ENCODE measurements at regions not wholly inside any gene's neighbourhood (a gene's known extent, or its start where the extent isn't known, plus 50 kb on each side); places are given as distances from the start of the nearest gene placed in this dataset.

DNA sequence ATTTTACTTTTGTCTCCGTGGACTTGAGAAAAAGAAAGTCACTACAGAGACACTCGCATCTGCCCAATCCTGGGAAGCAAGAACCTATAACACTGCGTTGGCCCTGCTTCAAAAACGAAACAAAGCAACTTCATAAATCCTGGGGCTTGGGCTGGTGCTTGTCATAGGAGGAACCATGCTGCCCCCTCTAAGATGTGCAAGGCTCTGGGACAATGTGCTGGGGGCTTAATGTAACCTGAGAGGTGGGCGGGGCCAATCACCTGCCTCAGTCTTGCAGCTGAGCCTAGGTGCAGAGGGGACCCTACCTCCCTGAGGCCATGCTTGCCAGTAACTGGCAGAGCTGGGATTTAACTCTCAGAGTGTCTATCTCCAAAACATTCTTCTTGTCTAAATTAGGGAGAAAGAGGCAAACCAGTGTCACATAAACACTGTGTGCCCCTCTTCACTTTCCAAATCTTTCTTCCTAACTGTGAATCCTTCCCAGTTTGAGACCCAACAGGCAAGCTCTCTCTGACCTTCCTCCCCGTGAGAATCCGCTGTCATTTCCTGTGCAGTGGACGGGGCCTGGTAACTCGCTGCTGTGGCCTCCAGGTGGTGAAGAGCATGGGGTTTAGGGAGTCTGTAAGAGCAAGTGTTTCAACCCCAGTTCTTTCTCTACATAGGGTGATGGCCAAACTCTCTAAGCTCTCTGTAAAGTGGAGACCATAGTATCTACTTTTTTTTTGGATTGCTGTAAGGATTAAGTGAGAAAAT, 115.1 kb downstream of the ACKR3 start:
- no peaks in the 10 kb centered on the region for H3K27me3 ChIP-seq (ENCODE audit: control insufficient read depth in 3 of 3, insufficient read depth in 3 of 3, low read length in 2 of 3)
- TF ChIP-seq, protein P1, sequence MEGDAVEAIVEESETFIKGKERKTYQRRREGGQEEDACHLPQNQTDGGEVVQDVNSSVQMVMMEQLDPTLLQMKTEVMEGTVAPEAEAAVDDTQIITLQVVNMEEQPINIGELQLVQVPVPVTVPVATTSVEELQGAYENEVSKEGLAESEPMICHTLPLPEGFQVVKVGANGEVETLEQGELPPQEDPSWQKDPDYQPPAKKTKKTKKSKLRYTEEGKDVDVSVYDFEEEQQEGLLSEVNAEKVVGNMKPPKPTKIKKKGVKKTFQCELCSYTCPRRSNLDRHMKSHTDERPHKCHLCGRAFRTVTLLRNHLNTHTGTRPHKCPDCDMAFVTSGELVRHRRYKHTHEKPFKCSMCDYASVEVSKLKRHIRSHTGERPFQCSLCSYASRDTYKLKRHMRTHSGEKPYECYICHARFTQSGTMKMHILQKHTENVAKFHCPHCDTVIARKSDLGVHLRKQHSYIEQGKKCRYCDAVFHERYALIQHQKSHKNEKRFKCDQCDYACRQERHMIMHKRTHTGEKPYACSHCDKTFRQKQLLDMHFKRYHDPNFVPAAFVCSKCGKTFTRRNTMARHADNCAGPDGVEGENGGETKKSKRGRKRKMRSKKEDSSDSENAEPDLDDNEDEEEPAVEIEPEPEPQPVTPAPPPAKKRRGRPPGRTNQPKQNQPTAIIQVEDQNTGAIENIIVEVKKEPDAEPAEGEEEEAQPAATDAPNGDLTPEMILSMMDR (IDR thresholded peaks at IDR 0.05; ENCODE audit: control extremely low read depth, extremely low read depth): no peak
- no peak overlapping the region for H3K4me3 ChIP-seq
- DNase-seq (no peak), ATAC-seq (ENCODE audit: insufficient read depth, low FRiP score) (no peak)
- WGBS, 2 donors: 78 to 81% methylated on average over 9 of the region's 9 CpGs
- H3K9me3 ChIP-seq (ENCODE audit: control insufficient read depth in 4 of 4, insufficient read depth in 3 of 4, low read length in 3 of 4): no peaks in the 10 kb centered on the region
- no peak overlapping the region for H3K27ac ChIP-seq (ENCODE audit: low read depth in 1 of 2, low read length in 1 of 2)
- no peaks in the 10 kb centered on the region for H3K36me3 ChIP-seq (ENCODE audit: control insufficient read depth in 4 of 4, insufficient read depth in 4 of 4, low read length in 4 of 4)
- H3K4me1 ChIP-seq (ENCODE audit: control insufficient read depth in 5 of 5, insufficient read depth in 5 of 5, low read length in 5 of 5): peaks cover 0 to 25% (median 9%) of the 10 kb centered on the region in 5 donors
- H3K9ac ChIP-seq (ENCODE audit: insufficient read depth in 1 of 2, low read length in 2 of 2): no peak overlapping the region

DNA sequence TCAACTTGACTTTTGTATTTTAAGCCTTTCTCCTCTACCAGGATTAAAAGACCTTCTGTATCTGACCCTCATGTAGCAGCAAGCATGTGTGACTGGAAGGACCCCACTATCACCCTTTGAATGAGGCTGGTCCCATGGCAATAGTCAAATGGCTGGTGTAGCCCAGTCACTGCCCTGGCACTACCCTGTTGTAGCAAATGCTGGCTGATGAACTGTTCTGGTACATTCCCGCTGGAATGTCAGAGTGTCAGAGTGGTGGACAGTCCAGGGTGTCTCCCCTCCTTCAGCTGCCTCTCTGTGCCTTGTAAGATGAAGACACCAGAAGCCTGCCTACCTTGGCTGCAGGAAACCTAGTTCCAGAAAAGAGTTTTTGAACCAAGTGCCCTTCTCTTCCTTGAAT, 115.7 kb downstream of the ACKR3 start:
- H3K4me3 ChIP-seq: no peak overlapping the region
- H3K9ac ChIP-seq (ENCODE audit: insufficient read depth in 1 of 2, low read length in 2 of 2): no peak overlapping the region
- peaks cover 0 to 20% (median 9%) of the 10 kb centered on the region in 5 donors for H3K4me1 ChIP-seq (ENCODE audit: control insufficient read depth in 5 of 5, insufficient read depth in 5 of 5, low read length in 5 of 5)
- 47 to 97% methylated on average over 1 of the region's 1 CpG for WGBS, 2 donors
- no peaks in the 10 kb centered on the region for H3K9me3 ChIP-seq (ENCODE audit: control insufficient read depth in 4 of 4, insufficient read depth in 3 of 4, low read length in 3 of 4)
- ATAC-seq (ENCODE audit: insufficient read depth, low FRiP score) (no peak), DNase-seq (no peak)
- H3K27me3 ChIP-seq (ENCODE audit: control insufficient read depth in 3 of 3, insufficient read depth in 3 of 3, low read length in 2 of 3): no peaks in the 10 kb centered on the region
- H3K27ac ChIP-seq (ENCODE audit: low read depth in 1 of 2, low read length in 1 of 2): no peak overlapping the region
- TF ChIP-seq, protein P1 (IDR thresholded peaks at IDR 0.05; ENCODE audit: control extremely low read depth, extremely low read depth): no peak
- H3K36me3 ChIP-seq (ENCODE audit: control insufficient read depth in 4 of 4, insufficient read depth in 4 of 4, low read length in 4 of 4): no peaks in the 10 kb centered on the region

DNA sequence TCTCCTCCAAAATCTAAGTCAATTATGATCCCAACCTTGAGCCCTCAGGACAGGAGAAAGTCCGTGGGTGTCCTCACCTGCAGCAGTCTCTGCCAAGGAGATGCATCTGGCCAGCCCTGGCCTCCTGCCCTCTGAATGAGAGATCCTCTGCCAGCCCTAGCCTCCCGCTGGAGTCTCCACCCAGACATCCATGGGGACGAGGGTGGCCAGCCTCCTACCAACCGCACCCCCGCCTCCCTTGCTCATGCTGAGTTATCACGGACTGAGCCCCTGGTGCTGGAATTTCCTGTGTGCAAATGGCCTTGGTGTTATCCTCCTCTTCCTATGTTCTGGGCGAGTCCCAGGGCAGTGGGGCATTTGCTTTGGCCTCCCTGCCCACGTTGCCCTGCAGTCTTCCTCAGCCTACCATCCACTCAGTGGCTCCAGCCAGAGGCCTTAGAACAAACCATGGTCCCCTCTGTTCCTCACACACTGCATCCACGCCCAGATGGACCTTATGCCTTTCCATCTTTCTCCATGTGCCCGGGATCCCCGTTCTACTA, 116.4 kb downstream of the ACKR3 start:
- 88 to 90% methylated on average over 11 of the region's 11 CpGs for WGBS, 2 donors
- no peaks in the 10 kb centered on the region for H3K27me3 ChIP-seq (ENCODE audit: control insufficient read depth in 3 of 3, insufficient read depth in 3 of 3, low read length in 2 of 3)
- no peak overlapping the region for H3K27ac ChIP-seq (ENCODE audit: low read depth in 1 of 2, low read length in 1 of 2)
- no peak overlapping the region for H3K9ac ChIP-seq (ENCODE audit: insufficient read depth in 1 of 2, low read length in 2 of 2)
- H3K9me3 ChIP-seq (ENCODE audit: control insufficient read depth in 4 of 4, insufficient read depth in 3 of 4, low read length in 3 of 4): no peaks in the 10 kb centered on the region
- DNase-seq (no peak), ATAC-seq (ENCODE audit: insufficient read depth, low FRiP score) (no peak)
- no peaks in the 10 kb centered on the region for H3K36me3 ChIP-seq (ENCODE audit: control insufficient read depth in 4 of 4, insufficient read depth in 4 of 4, low read length in 4 of 4)
- no peak overlapping the region for H3K4me3 ChIP-seq
- TF ChIP-seq, protein P1 (IDR thresholded peaks at IDR 0.05; ENCODE audit: control extremely low read depth, extremely low read depth): no peak
- peaks cover 0 to 18% (median 9%) of the 10 kb centered on the region in 5 donors for H3K4me1 ChIP-seq (ENCODE audit: control insufficient read depth in 5 of 5, insufficient read depth in 5 of 5, low read length in 5 of 5)
